HepG2 (cell line): ENCODE measurements at regions not wholly inside any gene's neighbourhood (a gene's known extent, or its start where the extent isn't known, plus 50 kb on each side); places are given as distances from the start of the nearest gene placed in this dataset.

Experiments used
- ATAC-seq: fragments of 200-7000 bp; cut with Tn5 transposase; 3 replicates; pipeline ENCODE4 v1.9.1; 2020; ENCODE audit warnings: mild to moderate bottlenecking, moderate library complexity
- BruUV-seq: library from RNA; stranded (reverse); fragments of 400-500 nt; replicated peaks from 2 replicates; lab custom pipeline; 2021; lab: Mats Ljungman, UMichigan
- CTCF ChIA-PET: fragments of 300-600 bp; formaldehyde crosslinking; extraction: SDS; loops from one replicate; lab custom pipeline; 2021; ENCODE audit warnings: low total read pairs, inconsistent platforms, low intra/inter-chr PET ratio; lab: Yijun Ruan, JAX
- POLR2A ChIA-PET: fragments of 350-600 bp; sonication (Branson Sonifier 250); formaldehyde crosslinking; loops from one replicate; lab custom pipeline; 2020; ENCODE audit warnings: antibody characterized with exemption, inconsistent platforms; lab: Yijun Ruan, JAX
- DNase-seq: peaks from one replicate; pipeline ENCODE4 v3.0.0-alpha.2; 2015; ENCODE audit warnings: low spot score
- FAIRE-seq: peaks from 3 replicates; lab custom pipeline; 2011; peaks lifted over from hg19 to GRCh38; lab: Jason Lieb, UNC
- H2AFZ ChIP-seq: one replicate; pipeline ENCODE4 v1.6.1; 2011; ENCODE audit warnings: low read length, inconsistent platforms
- H3K27ac ChIP-seq: fragments of 300-600 bp; 3 replicates; pipeline ENCODE4 v1.8.0; 2011; ENCODE audit warnings: mixed run types, mild to moderate bottlenecking, mixed read lengths, low read length, inconsistent platforms; ENCODE audit not compliant: insufficient read depth; ENCODE audit errors: extremely low read length
- H3K27me3 ChIP-seq, 2 experiments: fragments of 200-600 bp in 1 of 2; 2 replicates in 1 of 2; 3 replicates in 1 of 2; pipeline versions ENCODE4 v1.6.0 to v1.8.0; 2011; ENCODE audit warnings: low read length in 2 of 2, mild to moderate bottlenecking in 2 of 2, moderate library complexity in 2 of 2, inconsistent platforms in 1 of 2; ENCODE audit not compliant: insufficient read depth in 2 of 2, control insufficient read depth in 1 of 2
- H3K36me3 ChIP-seq, 2 experiments: fragments of 200-600 bp in 1 of 2; replicated peaks in 1 of 2; 2 replicates in 1 of 2; 3 replicates in 1 of 2; pipeline versions ENCODE4 v1.5.1 to v1.8.0; 2011; ENCODE audit warnings: low read length in 2 of 2, inconsistent platforms in 1 of 2; ENCODE audit not compliant: insufficient read depth in 2 of 2, control insufficient read depth in 1 of 2
- H3K4me1 ChIP-seq: 2 replicates; pipeline ENCODE4 v1.5.1; 2012; ENCODE audit warnings: low read length, inconsistent platforms; ENCODE audit not compliant: insufficient read depth
- H3K4me2 ChIP-seq: 2 replicates; pipeline ENCODE4 v1.6.0; 2011; ENCODE audit warnings: low read depth, low read length, inconsistent platforms
- H3K4me3 ChIP-seq, 3 experiments: fragments of 200-600 bp in 1 of 3; sonication (generic), shearing (Covaris generic) in 1 of 3; replicated peaks in 1 of 3; 2 replicates each; pipeline ENCODE4 v1.5.1; 2011 to 2016; ENCODE audit warnings: low read length in 3 of 3, inconsistent platforms in 2 of 3, low read depth in 2 of 3, mild to moderate bottlenecking in 2 of 3, control low read depth in 1 of 3, mixed read lengths in 1 of 3; ENCODE audit not compliant: insufficient read depth in 1 of 3
- H3K79me2 ChIP-seq: one replicate; pipeline ENCODE4 v1.6.1; 2011; ENCODE audit warnings: low read length, inconsistent platforms; ENCODE audit not compliant: insufficient read depth
- H3K9ac ChIP-seq: 2 replicates; pipeline ENCODE4 v1.6.0; 2011; ENCODE audit warnings: mild to moderate bottlenecking, low read depth, low read length, inconsistent platforms; ENCODE audit not compliant: insufficient read depth
- H3K9me3 ChIP-seq: 2 replicates; pipeline ENCODE4 v1.5.1; 2012; ENCODE audit warnings: mild to moderate bottlenecking, low read length
- H4K20me1 ChIP-seq: 2 replicates; pipeline ENCODE4 v1.6.0; 2011; ENCODE audit warnings: inconsistent platforms, mild to moderate bottlenecking, low read length, moderate library complexity; ENCODE audit not compliant: insufficient read depth
- ARNT ChIP-seq: fragments of 450-650 bp; IDR thresholded peaks from 2 replicates; pipeline ENCODE4 v1.6.1; 2017
- ATM ChIP-seq: fragments of 450-650 bp; IDR thresholded peaks from 2 replicates; pipeline ENCODE4 v1.7.1; 2017; ENCODE audit warnings: mild to moderate bottlenecking, borderline replicate concordance
- BRD4 ChIP-seq: sonication (generic); formaldehyde crosslinking; IDR thresholded peaks from 2 replicates; pipeline ENCODE4 v1.4.0; 2020; ENCODE audit warnings: missing genetic modification reagents
- EEA1 ChIP-seq: sonication (generic); formaldehyde crosslinking; IDR thresholded peaks from 2 replicates; pipeline ENCODE4 v1.5.1; 2020; ENCODE audit warnings: mild to moderate bottlenecking, missing genetic modification reagents, borderline replicate concordance
- ELF1 ChIP-seq: sonication (generic); formaldehyde crosslinking; IDR thresholded peaks from 2 replicates; pipeline ENCODE4 v1.4.0; 2020; ENCODE audit warnings: missing genetic modification reagents
- GPBP1L1 ChIP-seq: sonication (generic); formaldehyde crosslinking; IDR thresholded peaks from 2 replicates; pipeline ENCODE4 v1.5.0; 2020; ENCODE audit warnings: mild to moderate bottlenecking, missing genetic modification reagents
- JDP2 ChIP-seq: sonication (generic); formaldehyde crosslinking; IDR thresholded peaks from 2 replicates; pipeline ENCODE4 v1.8.1; 2022; ENCODE audit warnings: missing genetic modification reagents, borderline replicate concordance
- JUN ChIP-seq: sonication (generic); formaldehyde crosslinking; IDR thresholded peaks from 2 replicates; pipeline ENCODE4 v1.4.0; 2020; ENCODE audit warnings: mild to moderate bottlenecking, missing genetic modification reagents
- SATB2 ChIP-seq: sonication (generic); formaldehyde crosslinking; IDR thresholded peaks from 2 replicates; pipeline ENCODE4 v1.5.0; 2020; ENCODE audit warnings: missing genetic modification reagents
- SIN3A ChIP-seq: IDR thresholded peaks from 2 replicates; pipeline ENCODE4 v1.6.1; 2011; ENCODE audit warnings: low read depth, mild to moderate bottlenecking, control low read depth, low read length, borderline replicate concordance
- SIX4 ChIP-seq: sonication (generic); formaldehyde crosslinking; IDR thresholded peaks from 2 replicates; pipeline ENCODE4 v1.4.0; 2020; ENCODE audit warnings: missing genetic modification reagents
- ZBTB38 ChIP-seq: sonication (generic); formaldehyde crosslinking; IDR thresholded peaks from 2 replicates; pipeline ENCODE4 v1.5.1; 2020; ENCODE audit warnings: mild to moderate bottlenecking, missing genetic modification reagents
- ZFP36L1 ChIP-seq: sonication (generic); formaldehyde crosslinking; IDR thresholded peaks from 2 replicates; pipeline ENCODE4 v1.8.0; 2022; ENCODE audit warnings: mild to moderate bottlenecking, missing genetic modification reagents, moderate library complexity
- ZNF33B ChIP-seq: sonication (generic); formaldehyde crosslinking; IDR thresholded peaks from 2 replicates; pipeline ENCODE4 v1.5.1; 2020; ENCODE audit warnings: mild to moderate bottlenecking, missing genetic modification reagents
- ZNF629 ChIP-seq: sonication (generic); formaldehyde crosslinking; conservative IDR thresholded peaks from 2 replicates; pipeline ENCODE4 v1.5.0; 2020; ENCODE audit warnings: missing genetic modification reagents
- ZNF724P ChIP-seq: sonication (generic); formaldehyde crosslinking; IDR thresholded peaks from 2 replicates; pipeline ENCODE4 v1.8.0; 2022; ENCODE audit warnings: missing genetic modification reagents, borderline replicate concordance
- WGBS: methylation state at CpG from one replicate; pipeline ENCODE4 v1.1.6; 2017; ENCODE audit warnings: low lambda C conversion rate; 5-methylcytosine and 5-hydroxymethylcytosine counted together
- in situ Hi-C: cut with HindIII; loops from 2 replicates; pipeline ENCODE4 v1.10.0; 2017; ENCODE audit warnings: low pct_unique_long_range_greater_than_20kb; ENCODE audit not compliant: extremely low pct_ligation_motif_present
- intact Hi-C: fragments of 100-400 bp; cut with micrococcal nuclease; formaldehyde crosslinking; loops from one replicate; pipeline ENCODE4 v1.10.0; 2022; ENCODE audit not compliant: unreplicated experiment
- TF ChIP-seq, protein P1 (sequence below): sonication (generic); formaldehyde crosslinking; IDR thresholded peaks from 2 replicates; pipeline ENCODE4 v1.4.0; 2020; ENCODE audit warnings: missing genetic modification reagents

- Histone ChIP-seq H3K27ac (no peak overlapping the region), H3K27me3 (no peaks in the 10 kb centered on the region), H3K4me2 (no peak overlapping the region), H3K79me2 (no peaks in the 10 kb centered on the region), H3K9me3 (no peaks in the 10 kb centered on the region), H3K9ac (no peak overlapping the region), H3K4me3 (no peak overlapping the region), H3K4me1 (no peaks in the 10 kb centered on the region), H2AFZ (no peak overlapping the region), H4K20me1 (no peaks in the 10 kb centered on the region), H3K36me3 (no peaks in the 10 kb centered on the region)
- no TSS peak for BruUV-seq
- ChIA-PET POLR2A (no interaction called here), CTCF (no interaction called here)
- DNase-seq (no peak), FAIRE-seq (no peak), ATAC-seq (no peak)
- intact Hi-C loops (no loop called here), in situ Hi-C loops (no loop called here)
- WGBS: 0% methylated on average over 1 of the region's 1 CpG
- TF ChIP-seq BRD4 (CRISPR knock-in tag) (no peak), ZNF629 (CRISPR knock-in tag) (no peak), ARNT (no peak), SATB2 (CRISPR knock-in tag) (no peak), ZBTB38 (CRISPR knock-in tag) (no peak), ELF1 (no peak)
These were observed 1454.9 kb downstream of the ZPLD1 start for GRCh38 chr3:103889675-103890074.

- ATAC-seq: no peak
- CTCF ChIA-PET: no interaction called here
- Histone ChIP-seq H3K4me2 (no peak overlapping the region), H3K79me2 (no peaks in the 10 kb centered on the region), H3K27me3 (no peaks in the 10 kb centered on the region), H3K9me3 (no peaks in the 10 kb centered on the region), H2AFZ (no peak overlapping the region), H3K9ac (no peak overlapping the region), H3K27ac (no peak overlapping the region), H4K20me1 (no peaks in the 10 kb centered on the region), H3K36me3 (no peaks in the 10 kb centered on the region), H3K4me1 (no peaks in the 10 kb centered on the region), H3K4me3 (no peak overlapping the region)
- intact Hi-C loops: no loop called here
- no peak for DNase-seq
- in situ Hi-C loops: no loop called here
- BruUV-seq: no TSS peak
- no peak for FAIRE-seq
- POLR2A ChIA-PET: no interaction called here
- WGBS: 42% methylated on average over 5 of the region's 5 CpGs
- TF ChIP-seq SIN3A (no peak), GPBP1L1 (no peak), EEA1 (CRISPR knock-in tag) (no peak), ZNF33B (CRISPR knock-in tag) (no peak), ATM (no peak), JDP2 (CRISPR knock-in tag) (no peak), ZNF724P (CRISPR knock-in tag) (no peak), ZFP36L1 (no peak), JUN (no peak), SIX4 (no peak)
- TF ChIP-seq, protein P1, sequence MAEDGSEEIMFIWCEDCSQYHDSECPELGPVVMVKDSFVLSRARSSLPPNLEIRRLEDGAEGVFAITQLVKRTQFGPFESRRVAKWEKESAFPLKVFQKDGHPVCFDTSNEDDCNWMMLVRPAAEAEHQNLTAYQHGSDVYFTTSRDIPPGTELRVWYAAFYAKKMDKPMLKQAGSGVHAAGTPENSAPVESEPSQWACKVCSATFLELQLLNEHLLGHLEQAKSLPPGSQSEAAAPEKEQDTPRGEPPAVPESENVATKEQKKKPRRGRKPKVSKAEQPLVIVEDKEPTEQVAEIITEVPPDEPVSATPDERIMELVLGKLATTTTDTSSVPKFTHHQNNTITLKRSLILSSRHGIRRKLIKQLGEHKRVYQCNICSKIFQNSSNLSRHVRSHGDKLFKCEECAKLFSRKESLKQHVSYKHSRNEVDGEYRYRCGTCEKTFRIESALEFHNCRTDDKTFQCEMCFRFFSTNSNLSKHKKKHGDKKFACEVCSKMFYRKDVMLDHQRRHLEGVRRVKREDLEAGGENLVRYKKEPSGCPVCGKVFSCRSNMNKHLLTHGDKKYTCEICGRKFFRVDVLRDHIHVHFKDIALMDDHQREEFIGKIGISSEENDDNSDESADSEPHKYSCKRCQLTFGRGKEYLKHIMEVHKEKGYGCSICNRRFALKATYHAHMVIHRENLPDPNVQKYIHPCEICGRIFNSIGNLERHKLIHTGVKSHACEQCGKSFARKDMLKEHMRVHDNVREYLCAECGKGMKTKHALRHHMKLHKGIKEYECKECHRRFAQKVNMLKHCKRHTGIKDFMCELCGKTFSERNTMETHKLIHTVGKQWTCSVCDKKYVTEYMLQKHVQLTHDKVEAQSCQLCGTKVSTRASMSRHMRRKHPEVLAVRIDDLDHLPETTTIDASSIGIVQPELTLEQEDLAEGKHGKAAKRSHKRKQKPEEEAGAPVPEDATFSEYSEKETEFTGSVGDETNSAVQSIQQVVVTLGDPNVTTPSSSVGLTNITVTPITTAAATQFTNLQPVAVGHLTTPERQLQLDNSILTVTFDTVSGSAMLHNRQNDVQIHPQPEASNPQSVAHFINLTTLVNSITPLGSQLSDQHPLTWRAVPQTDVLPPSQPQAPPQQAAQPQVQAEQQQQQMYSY (CRISPR knock-in tag): no peak
These were observed 1459.5 kb downstream of the ZPLD1 start for GRCh38 chr3:103894162-103894822.
